ENCODE measurements at regions not wholly inside any gene's neighbourhood (a gene's known extent, or its start where the extent isn't known, plus 50 kb on each side); places are given as distances from the start of the nearest gene placed in this dataset.
"Not testable (repeated sequence)": the region's sequence is repeated elsewhere in the genome, so short reads cannot be mapped to it uniquely, and the experiment has no call there.

DNA sequence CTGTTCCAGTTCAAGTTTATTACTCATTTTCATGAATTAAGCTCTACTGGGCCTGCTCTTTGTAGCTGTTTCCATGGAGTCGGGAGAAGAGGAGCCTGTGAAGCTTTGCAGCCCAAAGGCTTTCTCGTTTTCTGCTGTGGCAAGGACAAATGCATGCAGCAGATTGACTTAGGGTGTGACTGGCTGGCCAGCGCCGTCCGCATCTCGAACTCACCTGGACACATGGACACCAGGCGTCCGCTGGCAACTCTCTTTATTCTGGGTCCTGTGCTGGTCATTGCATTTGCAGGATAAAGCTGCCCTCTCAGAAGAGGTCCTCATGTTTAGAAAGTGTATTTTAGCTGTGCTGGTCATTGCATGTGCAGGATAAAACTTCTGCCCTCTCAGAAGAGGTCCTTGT lies 350.4 kb downstream of the TMEM121 start:
- DNase-seq (ENCODE audit: low spot score) = no peak

DNA sequence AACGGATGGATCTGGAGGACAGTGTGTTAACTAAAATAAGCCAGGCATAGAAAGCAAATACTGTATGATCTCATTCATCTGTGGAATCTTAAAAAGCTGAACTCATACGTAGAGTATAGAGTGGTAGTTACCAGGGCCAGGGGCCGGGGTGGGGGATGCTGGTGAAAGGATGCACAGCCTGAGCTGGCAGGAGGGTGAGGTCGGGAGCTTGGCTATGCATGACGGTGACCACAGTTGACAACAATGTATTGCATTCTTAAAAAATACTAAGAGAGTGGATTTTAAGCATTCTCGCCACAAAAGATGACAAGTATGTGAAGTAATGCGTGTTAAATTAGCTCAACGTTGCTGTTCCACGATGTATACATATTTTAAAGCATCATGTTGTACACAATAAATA lies 351.3 kb downstream of the TMEM121 start:
- no peak for DNase-seq (ENCODE audit: low spot score)

DNA sequence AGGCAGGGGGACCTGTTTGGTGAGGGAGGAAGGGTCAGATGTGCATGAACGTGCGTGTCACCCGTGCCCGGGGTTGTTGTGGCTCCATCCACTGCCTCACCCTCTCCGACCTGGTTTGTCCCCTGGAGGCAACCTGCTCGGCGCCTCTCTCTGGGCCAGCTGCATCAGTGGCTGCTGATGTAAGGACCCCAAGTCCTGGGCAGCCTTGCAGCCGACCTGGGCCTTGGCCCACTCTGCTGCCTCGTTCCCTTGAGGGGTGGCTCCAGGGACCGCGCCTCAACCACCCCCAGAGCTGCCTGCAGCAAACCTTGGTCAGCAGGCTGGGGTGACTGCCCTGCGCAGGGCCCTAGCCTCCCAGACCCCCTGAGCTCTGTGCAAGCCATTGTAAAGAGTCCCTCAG lies 351.7 kb downstream of the TMEM121 start:
- DNase-seq (ENCODE audit: low spot score) = no peak

DNA sequence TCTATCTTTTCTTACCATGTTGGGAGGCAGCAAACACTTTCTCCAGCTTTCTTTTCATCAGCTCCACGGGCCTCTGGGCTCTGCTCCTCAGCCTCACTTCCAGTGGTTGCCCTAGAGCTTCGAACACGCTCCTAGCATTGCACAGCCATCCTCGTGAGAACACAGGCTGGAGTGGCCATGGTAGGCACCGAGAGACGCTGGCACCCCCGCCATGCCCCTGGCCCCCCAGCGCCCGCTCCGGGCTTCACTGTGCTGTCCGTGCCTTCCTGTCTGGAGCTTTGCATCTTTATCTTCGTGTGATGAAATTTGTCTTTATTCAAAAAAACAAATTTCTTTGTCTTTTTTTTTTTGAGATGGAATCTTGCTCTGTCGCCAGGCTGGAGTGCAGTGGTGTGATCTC lies 352.2 kb downstream of the TMEM121 start:
- no peak for DNase-seq (ENCODE audit: low spot score)

DNA sequence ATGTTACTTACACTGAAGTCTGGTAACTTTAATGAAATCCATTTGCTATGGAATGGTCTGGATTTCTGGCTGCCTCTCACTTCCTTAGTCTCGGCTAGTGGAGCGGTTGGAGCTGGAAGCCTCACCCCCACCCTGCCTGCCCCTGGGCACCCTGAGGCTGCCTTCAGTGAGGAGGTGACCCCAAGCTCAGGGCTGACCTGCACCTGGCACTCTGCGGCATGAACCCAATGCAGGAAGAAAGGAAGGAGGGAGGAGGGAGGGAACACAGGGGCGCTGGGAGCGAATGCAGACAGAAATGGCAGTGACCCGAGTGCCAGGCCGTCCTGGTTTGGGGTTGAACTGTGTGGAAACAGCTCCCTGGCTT lies 353.1 kb downstream of the TMEM121 start:
- no peak for DNase-seq (ENCODE audit: low spot score)

DNA sequence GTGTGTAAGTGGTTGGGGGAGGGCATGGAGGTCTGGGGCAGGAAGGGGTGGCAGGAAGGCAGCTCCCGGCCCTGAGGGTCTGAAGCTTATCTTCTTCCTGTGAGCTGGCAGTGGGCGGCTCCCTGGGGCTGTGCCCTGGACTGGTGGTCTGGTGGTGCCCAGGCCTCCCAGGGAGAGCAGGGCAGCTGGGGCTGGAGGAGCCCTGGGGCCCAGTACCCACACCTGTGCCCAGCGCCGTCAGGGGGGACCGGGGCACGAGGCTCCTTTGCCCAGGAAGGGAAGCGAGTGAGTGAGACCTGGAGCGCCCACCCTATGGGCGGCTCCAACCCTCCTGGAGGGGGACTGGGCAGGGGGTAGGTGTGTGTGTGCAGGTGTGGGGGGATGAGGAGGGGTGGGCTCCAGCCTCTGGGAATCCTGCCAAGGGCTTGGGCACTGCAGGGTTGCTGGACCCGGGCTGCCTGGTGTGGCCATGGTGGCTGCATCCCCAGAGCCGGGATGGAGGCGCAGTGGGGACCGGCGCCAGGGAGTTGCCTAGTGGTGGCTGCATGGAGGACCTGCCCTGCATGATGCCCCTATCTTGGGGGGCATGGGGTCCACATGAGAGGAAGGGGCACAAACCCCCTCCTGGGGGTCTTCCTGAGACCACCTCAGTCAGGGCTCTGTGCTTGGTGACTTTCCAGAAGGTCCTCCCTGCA lies 353.6 kb downstream of the TMEM121 start:
- no peak for DNase-seq (ENCODE audit: low spot score)

DNA sequence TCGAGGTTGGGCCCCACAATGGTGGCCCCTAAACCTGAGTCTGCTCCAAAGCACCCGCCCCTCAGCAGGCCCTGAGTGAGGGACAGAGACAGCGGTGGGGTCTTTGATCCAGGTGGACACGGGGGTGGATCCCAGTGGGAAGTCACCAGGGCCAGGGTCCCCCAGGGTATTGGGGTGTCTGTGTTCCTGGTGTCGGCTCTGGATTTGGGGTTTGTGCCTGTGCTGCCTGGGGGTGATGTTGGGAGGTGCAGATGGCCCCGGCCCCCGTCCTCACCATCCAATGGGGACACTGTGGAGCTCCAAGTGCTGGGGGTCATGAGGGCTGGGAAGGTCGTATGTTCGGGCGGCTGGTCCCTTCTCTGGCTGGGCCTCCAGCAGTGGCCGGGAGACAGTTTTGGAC lies 354.2 kb downstream of the TMEM121 start:
- DNase-seq (ENCODE audit: low spot score) = no peak

DNA sequence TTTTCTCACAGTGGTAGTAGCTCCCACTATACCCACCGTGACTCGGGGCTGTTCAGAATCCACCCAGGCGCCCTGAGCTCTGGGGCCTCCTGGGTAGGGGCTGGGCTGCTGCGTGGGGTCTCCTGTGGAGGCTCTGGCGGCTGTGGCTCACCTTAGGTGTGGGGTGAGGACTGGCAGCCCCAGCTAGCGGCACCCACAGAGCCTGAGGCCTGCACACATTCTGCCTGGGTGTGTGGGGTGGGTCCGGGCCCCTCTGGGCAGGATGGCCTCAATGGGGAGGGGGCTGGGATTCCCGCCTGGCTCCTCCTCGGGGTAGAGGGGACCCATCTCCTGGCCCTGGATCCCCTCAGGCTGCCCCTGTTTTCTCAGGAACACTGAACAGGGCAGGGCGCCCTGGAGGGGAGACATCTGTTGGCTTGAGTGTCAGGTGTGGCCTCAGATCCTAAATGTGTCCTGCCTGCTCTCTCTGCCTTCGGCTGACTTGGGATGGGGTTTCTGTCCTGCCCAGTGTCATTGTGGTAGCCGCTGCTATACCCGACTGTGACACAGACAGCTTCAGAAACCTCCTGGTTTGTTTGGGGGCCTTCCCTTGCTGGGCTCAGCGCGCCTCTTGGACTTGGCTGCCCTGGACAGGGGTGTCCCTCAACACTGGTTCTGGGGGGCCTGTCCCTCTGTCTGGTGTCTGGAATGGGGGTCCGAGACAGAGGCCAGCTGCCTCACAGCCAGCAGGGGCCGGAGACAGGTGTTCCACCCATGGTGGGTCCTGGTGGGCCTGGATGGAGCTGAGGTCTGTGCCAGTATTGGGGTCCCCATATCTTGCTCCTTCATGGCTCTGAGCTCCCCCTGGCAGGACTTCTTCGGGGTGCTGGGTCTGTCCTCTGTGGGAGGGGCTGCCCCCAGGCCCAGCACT lies 354.9 kb downstream of the TMEM121 start:
- DNase-seq (ENCODE audit: low spot score) = no peak

DNA sequence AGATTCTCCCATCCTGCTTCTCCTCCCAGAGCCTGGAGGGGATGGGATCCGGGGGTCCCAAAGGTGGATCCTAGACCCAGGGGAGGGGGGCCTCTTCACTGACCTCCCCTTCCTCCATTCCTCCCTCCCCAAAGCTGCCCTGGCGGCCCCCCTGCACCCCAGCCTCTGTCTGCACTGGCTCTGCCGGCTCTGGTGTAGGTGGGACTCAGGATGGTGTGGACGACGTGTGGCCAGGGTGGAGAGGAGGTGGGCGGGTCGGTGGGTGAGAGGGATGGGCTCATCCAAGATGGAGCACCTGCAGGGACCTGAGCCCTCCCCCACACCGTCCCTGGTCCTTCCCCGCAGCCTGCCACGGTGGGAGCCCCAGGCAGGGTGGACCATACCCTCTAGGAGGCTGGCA lies 355.6 kb downstream of the TMEM121 start:
- DNase-seq (ENCODE audit: low spot score) = not testable (repeated sequence)

DNA sequence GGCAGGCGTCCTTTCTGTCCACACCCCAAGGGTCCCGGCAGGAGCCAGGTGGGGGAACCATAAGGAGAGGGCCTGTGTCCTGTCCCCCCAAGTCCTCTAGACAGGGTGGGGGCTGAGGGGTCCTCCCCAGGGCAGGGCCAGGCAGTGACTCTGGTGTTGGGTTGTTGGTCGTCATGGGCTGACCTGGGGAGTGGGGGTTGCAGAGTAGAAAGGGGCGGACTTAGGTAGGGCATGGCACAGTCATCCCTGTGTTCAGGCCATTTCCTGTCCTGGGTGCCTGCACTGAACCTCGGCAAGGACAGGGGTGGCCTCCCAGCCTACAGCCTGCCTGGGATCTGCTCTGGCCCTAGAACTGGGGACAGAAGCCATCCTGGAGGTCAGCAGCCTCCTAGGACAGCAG lies 356.2 kb downstream of the TMEM121 start:
- no peak for DNase-seq (ENCODE audit: low spot score)

DNA sequence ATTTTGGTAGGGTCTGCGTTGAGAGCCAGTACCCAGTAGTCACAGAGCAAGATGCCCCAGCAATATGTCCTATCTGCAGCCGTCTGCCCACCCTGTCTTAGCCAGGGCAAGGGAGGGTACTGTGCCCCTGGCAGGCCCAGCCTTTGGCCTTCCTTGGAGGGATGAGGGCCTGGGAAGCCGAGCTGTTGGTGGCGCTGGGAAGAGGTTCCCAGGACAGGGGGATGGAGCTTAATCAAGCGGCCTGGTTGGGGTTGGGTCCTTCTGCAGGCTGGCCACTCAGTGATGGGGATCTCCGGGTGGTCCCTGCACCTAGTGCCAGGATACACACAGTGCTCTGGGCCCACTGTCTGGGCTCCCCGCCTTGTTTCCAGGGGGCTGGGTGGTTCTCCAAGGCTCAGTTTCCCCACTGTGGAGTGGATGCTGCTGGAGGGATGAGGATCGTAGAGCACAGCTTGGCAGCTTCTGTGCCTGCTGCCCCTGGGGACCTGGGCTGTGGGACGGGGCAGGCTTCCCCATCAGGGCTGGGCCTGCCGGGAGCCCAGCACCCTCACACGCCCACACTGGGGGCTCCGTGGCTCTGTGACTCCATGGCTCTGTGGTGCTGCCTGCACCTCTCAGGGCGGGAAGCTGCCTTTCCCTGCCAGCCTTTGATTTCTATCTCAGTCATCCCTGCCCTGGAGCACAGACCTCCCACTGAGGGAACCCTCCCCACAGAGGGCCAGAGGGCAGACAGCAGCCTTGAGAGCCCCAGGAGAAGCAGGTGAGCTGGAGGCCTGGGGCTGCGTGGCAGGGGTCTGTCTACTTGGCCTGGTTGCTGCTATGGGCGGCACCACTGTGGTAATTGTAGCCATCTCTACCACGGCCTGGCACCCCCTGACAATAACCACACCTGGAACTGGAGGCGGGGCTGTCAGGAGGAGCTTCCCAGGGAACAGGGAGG lies 357.0 kb downstream of the TMEM121 start:
- DNase-seq (ENCODE audit: low spot score) = no peak

DNA sequence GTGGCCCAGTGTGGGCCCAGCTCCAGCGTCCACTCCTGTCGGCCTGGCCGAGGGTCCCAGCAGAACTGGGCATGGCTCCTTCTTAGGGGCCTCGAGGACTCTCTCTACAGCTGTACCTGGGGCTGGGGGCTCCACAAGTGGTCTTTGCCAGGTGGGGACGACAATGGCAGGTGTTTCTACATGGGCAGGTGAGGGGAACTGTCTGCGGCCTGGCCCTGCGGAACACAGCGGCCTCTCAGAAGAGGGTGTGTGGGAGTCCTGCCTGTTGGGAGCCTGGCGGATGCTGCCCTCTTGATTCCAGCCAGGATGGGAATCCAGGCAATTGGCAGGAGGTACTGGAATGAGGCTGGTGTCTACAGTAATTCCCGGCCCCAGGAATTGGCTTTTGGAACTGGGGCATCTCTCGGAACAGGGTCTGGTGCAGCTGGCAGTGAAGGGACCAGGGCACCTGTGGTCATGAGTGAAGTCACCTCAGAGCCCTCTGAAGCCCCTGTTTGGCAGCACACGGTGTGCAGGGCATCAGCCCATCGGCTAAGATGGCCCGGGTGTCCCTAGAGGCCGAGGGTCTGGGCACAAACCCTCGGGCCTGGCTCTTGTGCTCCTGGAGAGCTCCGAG lies 357.9 kb downstream of the TMEM121 start:
- DNase-seq (ENCODE audit: low spot score) = not testable (repeated sequence)

DNA sequence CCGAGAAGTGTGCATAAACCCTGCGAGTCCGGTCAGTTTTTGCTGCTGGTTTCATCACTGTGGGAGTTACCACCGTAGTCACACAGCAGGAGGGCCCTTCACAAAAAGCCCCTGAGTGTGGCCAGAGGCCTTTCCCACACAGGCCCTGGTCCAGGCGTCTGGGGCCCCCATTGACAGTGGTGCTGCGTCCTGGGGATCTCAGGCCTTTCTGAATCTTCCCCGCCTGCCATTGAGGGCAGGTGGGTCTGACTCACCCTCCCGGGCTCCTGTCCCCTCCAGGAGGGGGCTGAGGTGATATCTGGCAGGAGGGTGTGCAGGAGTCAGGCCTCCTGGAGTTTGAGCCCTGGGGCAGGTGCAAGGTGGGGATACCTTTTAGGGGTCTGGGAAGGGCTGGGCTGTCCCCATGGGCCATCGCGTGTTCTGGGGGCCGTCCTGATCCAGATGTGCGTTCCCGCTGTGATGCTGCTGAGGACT lies 358.5 kb downstream of the TMEM121 start:
- DNase-seq (ENCODE audit: low spot score) = no peak

DNA sequence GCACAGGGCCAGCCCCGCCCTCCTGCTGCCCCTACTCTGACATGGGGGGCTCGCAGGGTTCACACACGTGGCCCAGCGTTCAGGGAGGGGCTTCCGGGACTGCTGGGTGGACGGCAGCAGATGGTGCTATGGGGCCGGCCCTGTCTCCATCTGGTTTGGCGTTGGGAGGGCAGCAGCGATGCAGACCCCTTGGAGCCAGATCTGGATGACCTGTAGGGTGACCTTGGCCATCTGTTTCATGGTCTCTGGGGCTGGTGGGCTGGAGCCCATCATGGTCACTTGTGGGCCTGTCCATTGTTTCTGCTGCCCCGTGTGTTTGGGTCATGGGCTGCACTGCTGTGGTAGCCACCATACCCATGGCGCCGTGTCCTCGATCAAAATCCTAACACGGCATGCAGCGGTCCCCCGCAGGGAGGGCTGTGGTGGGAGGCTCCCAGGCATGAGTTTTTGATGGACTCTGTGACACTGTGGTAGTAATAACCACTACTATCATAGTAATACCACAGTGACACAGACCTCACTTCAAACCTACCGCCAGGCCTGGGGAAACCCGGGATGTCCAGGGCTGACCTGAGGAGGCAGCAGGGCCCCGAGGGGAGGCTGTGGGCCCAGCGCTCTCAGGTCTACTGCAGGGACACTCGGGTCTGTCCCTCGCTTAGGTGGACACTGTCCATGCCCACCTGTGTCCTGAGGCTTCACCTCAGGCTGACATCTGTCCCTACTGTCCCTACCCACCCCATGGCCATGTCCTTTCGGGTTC lies 359.4 kb downstream of the TMEM121 start:
- no peak for DNase-seq (ENCODE audit: low spot score)

DNA sequence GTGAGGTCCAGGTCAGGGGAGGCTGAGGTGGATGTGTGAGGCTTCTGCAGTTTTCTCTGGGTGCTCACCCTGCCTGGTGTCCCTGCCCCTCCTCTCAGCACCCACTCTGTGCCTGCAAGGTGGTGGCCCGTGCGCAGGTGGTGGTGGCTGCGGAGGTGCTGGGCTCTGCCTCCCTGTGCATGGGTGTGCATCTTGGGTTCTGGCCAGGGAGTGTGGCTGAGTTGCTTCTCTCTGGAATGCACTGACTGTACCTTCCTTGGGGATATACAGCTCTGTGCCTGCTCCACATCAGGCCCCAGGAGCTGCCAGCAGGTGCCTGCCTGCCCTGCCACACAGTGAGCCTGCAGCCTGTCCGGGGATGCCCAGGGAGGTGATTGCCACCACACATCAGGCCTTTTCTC lies 360.4 kb downstream of the TMEM121 start:
- DNase-seq (ENCODE audit: low spot score) = not testable (repeated sequence)

DNA sequence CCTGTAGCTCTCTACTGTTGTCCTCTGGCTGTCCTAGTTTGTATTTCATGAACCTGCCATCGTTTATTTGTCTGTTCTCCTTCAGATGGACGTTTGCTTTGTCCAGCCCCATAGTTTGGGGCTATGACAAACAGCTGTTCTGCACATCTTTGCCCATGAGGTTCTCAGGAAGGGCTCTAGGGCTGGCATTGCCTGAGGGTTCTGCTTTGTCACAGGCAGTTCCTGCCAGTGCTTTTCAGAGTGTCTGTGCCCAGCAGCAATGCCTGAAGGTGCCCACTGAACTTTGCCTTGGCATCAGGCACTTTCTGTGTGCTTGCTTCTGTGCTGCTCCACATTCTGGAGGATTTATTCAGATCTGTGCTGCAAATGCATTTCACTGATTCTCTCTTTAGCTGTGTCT lies 361.3 kb downstream of the TMEM121 start:
- DNase-seq (ENCODE audit: low spot score) = no peak

DNA sequence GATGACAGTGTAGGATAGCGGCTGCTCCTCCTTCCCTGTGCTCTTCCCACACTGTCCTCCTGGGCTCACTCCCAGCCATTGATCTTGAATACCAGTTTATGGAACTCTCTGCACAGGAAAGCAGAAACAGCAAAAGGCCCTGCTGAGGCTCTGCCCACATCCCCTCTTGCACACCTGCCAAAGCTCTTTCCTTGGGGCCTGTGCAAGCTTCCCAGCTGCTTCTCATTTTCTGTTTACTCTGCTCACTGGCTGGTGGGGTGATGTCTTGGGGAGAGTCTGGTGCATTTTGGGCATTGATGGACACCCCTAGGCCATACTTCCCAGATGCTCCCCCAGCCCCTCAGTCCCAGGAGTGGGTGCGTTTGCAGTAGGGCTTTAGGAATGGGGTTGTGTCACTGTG lies 361.8 kb downstream of the TMEM121 start:
- DNase-seq (ENCODE audit: low spot score) = no peak

DNA sequence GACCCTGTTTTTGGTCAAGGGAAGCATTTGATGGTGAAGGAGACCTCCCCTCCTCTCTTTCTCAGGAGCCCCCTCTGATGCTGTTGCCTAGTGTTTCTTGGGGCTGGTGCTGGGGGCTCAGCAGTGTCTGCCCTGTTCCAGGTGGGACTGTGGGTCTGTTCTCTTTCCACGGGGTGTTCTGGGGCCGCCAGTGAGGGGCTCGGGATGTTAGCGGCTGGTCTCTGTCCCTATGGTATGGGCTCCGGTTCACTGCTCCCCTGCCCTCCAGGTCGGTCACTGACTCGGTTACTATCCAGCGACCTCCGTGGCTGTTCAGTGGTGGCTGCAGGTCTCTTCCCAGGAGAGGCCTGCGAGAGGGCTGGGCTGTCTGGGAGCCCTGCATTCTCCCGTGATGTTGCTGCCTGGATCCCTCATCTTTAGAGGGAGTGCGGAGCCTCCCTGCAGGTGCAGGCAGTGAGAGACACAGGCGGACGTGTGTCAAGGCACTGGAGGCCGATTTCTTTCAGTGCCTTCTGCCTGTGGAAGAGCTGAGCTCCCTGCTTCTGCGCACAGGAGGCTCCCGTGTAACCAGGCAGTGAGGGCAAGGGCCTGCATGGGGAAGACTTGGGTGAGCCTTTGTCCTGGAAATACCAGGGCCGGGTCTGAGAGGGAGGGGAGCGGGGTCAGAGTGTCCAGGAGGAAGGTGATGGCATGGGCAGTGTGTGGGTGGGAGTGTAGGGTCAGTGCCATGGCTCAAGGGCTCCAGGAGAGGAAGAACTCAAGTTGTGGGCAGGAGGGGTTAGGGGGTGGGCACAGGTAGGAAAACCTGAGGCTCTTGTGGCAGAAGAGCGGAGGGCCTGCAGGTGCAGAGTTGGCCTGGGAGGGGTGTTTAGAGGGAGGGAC lies 362.6 kb downstream of the TMEM121 start:
- no peak for DNase-seq (ENCODE audit: low spot score)

DNA sequence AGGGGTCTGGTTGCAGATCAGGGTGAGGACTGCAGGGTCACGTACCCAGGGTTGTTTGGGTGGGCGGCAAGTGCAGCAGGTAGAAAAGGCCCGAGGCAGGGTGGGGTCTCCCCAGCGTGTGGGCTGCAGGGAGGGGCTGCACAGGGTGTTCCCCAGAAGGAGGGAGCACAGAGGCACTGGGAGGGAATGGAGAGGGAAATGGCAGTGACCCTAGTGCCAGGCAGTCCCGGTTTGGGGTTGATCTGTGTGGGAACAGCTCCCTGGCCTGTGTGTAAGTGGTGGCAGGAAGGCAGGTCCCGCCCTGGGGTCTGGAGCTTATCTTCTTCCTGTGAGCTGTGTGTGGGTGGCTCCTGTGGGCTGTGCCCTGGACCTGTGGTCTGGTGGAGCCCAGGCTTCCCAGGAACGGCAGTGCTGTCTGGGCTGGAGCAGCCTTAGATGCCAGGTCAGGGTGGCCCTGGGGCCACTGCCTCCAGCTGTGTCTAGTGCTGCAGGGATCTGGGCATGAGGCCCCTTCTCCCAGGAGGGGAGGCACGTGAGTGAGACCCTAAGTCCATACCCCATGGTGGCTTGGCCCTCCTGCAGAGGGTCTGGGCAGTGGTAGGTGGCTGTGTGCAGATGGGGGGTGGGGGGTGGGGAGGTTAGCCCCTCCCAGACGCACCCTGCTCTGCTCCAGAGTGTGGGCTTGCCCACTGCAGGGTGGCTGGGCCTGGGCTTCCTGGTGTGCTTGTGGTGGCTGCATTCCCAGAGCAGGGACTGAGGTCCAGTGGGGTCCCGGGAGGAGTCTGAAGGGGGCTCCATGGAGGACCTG lies 363.5 kb downstream of the TMEM121 start:
- no peak for DNase-seq (ENCODE audit: low spot score)
